Forelimb muscle (tissue), 1 donor: ENCODE measurements at regions not wholly inside any gene's neighbourhood (a gene's known extent, or its start where the extent isn't known, plus 50 kb on each side); places are given as distances from the start of the nearest gene placed in this dataset.

Experiments
- DNase-seq: peaks from one replicate; pipeline ENCODE4 v3.0.0-alpha.2; 2013; ENCODE audit warnings: low read depth

GRCh38 chr3:159843840-159844730 lies 144.6 kb upstream of the IL12A start:
- DNase-seq = no peak

GRCh38 chr3:159844801-159845261 lies 143.8 kb upstream of the IL12A start:
- no peak for DNase-seq

GRCh38 chr3:159845737-159846136 lies 142.9 kb upstream of the IL12A start:
- DNase-seq = no peak

- DNase-seq = no peak
Measured at GRCh38 chr3:159846255-159846654, 142.4 kb upstream of the IL12A start.

- DNase-seq = no peak
Measured at GRCh38 chr3:159848348-159849118, 140.1 kb upstream of the IL12A start.

GRCh38 chr3:159850481-159850880 lies 138.2 kb upstream of the IL12A start:
- DNase-seq = no peak

GRCh38 chr3:159852266-159852665 lies 136.4 kb upstream of the IL12A start:
- DNase-seq = no peak

- no peak for DNase-seq
Measured at GRCh38 chr3:159852821-159853505, 135.7 kb upstream of the IL12A start.

- DNase-seq = no peak
Measured at GRCh38 chr3:159853506-159853864, 135.2 kb upstream of the IL12A start.

GRCh38 chr3:159854500-159855124 lies 134.0 kb upstream of the IL12A start:
- DNase-seq = no peak

GRCh38 chr3:159855599-159856346 lies 132.9 kb upstream of the IL12A start:
- no peak for DNase-seq

GRCh38 chr3:159856590-159857104 lies 132.0 kb upstream of the IL12A start:
- no peak for DNase-seq

GRCh38 chr3:159857840-159858239 lies 130.8 kb upstream of the IL12A start:
- DNase-seq = no peak

- DNase-seq = no peak
Measured at GRCh38 chr3:159858650-159859049, 130.0 kb upstream of the IL12A start.

- no peak for DNase-seq
Measured at GRCh38 chr3:159859424-159859823, 129.2 kb upstream of the IL12A start.

- no peak for DNase-seq
Measured at GRCh38 chr3:159859836-159860235, 128.8 kb upstream of the IL12A start.

GRCh38 chr3:159860269-159861116 lies 128.1 kb upstream of the IL12A start:
- DNase-seq = no peak

GRCh38 chr3:159861369-159861987 lies 127.2 kb upstream of the IL12A start:
- no peak for DNase-seq

GRCh38 chr3:159865041-159865579 lies 123.5 kb upstream of the IL12A start:
- no peak for DNase-seq
